Neuronal stem cell (in vitro differentiated cells): ENCODE measurements at regions not wholly inside any gene's neighbourhood (a gene's known extent, or its start where the extent isn't known, plus 50 kb on each side); places are given as distances from the start of the nearest gene placed in this dataset.
"Not testable (repeated sequence)": the region's sequence is repeated elsewhere in the genome, so short reads cannot be mapped to it uniquely, and the experiment has no call there.

Experiments used
- DNase-seq: peaks from one replicate; pipeline ENCODE4 v3.0.0-alpha.2; 2013; ENCODE audit warnings: low spot score
- H2AFZ ChIP-seq: one replicate; pipeline ENCODE4 v1.6.1; 2013; ENCODE audit warnings: mild to moderate bottlenecking, low read length, inconsistent platforms
- H2AK5ac ChIP-seq: 2 replicates; pipeline ENCODE4 v1.6.1; 2013; ENCODE audit warnings: low read depth, mild to moderate bottlenecking, inconsistent platforms, low read length, moderate library complexity, mixed read lengths
- H2BK120ac ChIP-seq: 2 replicates; pipeline ENCODE4 v1.6.1; 2013; ENCODE audit warnings: low read depth, mild to moderate bottlenecking, inconsistent platforms, low read length, moderate library complexity, mixed read lengths
- H2BK12ac ChIP-seq: one replicate; pipeline ENCODE4 v1.6.1; 2013; ENCODE audit warnings: low read length, inconsistent platforms
- H2BK15ac ChIP-seq: 2 replicates; pipeline ENCODE4 v1.6.1; 2013; ENCODE audit warnings: mild to moderate bottlenecking, low read length, inconsistent platforms, mixed read lengths
- H2BK5ac ChIP-seq: one replicate; pipeline ENCODE4 v1.6.1; 2013; ENCODE audit warnings: inconsistent platforms, mild to moderate bottlenecking, low read length, moderate library complexity
- H3K14ac ChIP-seq: one replicate; pipeline ENCODE4 v1.6.1; 2013; ENCODE audit warnings: low read length, inconsistent platforms
- H3K18ac ChIP-seq: 2 replicates; pipeline ENCODE4 v1.6.1; 2013; ENCODE audit warnings: low read length, inconsistent platforms
- H3K23ac ChIP-seq: 2 replicates; pipeline ENCODE4 v1.6.1; 2013; ENCODE audit warnings: low read depth, mild to moderate bottlenecking, mixed read lengths, low read length, inconsistent platforms; ENCODE audit not compliant: poor library complexity
- H3K27ac ChIP-seq: replicated peaks from 3 replicates; pipeline ENCODE4 v1.5.1; 2013; ENCODE audit warnings: low read length, inconsistent platforms
- H3K27me3 ChIP-seq, 3 experiments: 2 replicates each; pipeline ENCODE4 v1.6.1; 2013; ENCODE audit warnings: low read length in 3 of 3, mild to moderate bottlenecking in 2 of 3, inconsistent platforms in 1 of 3, low read depth in 1 of 3, mixed read lengths in 1 of 3, moderate library complexity in 1 of 3; ENCODE audit not compliant: control insufficient read depth in 3 of 3, insufficient read depth in 3 of 3
- H3K36me3 ChIP-seq, 2 donors: replicated peaks in 1 of 2; 2 replicates each; pipeline ENCODE4 v1.6.1; 2013; ENCODE audit warnings: low read length in 2 of 2; ENCODE audit not compliant: control insufficient read depth in 2 of 2, insufficient read depth in 2 of 2
- H3K4ac ChIP-seq: 2 replicates; pipeline ENCODE4 v1.6.1; 2013; ENCODE audit warnings: inconsistent platforms, mild to moderate bottlenecking, low read length, moderate library complexity
- H3K4me1 ChIP-seq, 2 donors: 1 replicate in 1 of 2; 2 replicates in 1 of 2; pipeline ENCODE4 v1.6.1; 2013; ENCODE audit warnings: low read length in 2 of 2, low read depth in 1 of 2; ENCODE audit not compliant: control insufficient read depth in 2 of 2, insufficient read depth in 1 of 2
- H3K4me2 ChIP-seq: one replicate; pipeline ENCODE4 v1.6.1; 2013; ENCODE audit warnings: mild to moderate bottlenecking, low read length, inconsistent platforms; ENCODE audit not compliant: insufficient read depth, poor library complexity, severe bottlenecking
- H3K4me3 ChIP-seq, 2 donors: 2 replicates each; pipeline ENCODE4 v1.5.1; 2013; ENCODE audit warnings: low read length in 2 of 2, mild to moderate bottlenecking in 2 of 2, inconsistent platforms in 1 of 2, moderate library complexity in 1 of 2
- H3K79me1 ChIP-seq: one replicate; pipeline ENCODE4 v1.6.1; 2013; ENCODE audit warnings: low read depth, mild to moderate bottlenecking, inconsistent platforms, low read length, moderate library complexity
- H3K9ac ChIP-seq: one replicate; pipeline ENCODE4 v1.6.1; 2013; ENCODE audit warnings: mild to moderate bottlenecking, low read depth, low read length, inconsistent platforms; ENCODE audit not compliant: poor library complexity
- H3K9me3 ChIP-seq, 2 donors: replicated peaks in 1 of 2; 2 replicates each; pipeline versions ENCODE3 to v1.6.1; 2013; ENCODE audit warnings: low read length in 2 of 2, mild to moderate bottlenecking in 2 of 2, inconsistent platforms in 1 of 2, low read depth in 1 of 2, mixed read lengths in 1 of 2, moderate library complexity in 1 of 2; ENCODE audit not compliant: control insufficient read depth in 2 of 2, insufficient read depth in 1 of 2
- H4K8ac ChIP-seq: one replicate; pipeline ENCODE4 v1.6.1; 2013; ENCODE audit warnings: low read depth, mild to moderate bottlenecking, inconsistent platforms, low read length, moderate library complexity
- H4K91ac ChIP-seq: one replicate; pipeline ENCODE4 v1.6.1; 2013; ENCODE audit warnings: low read length, low read depth, mild to moderate bottlenecking, inconsistent platforms; ENCODE audit not compliant: poor library complexity
- whole genome bisulfite sequencing, 2 donors: extraction: QIAGEN DNeasy Blood & Tissue Kit; methylation state at CpG; one replicate each; pipeline ENCODE4 v1.1.7; 2013; ENCODE audit warnings: missing lambda C conversion rate in 2 of 2, mixed read lengths in 1 of 2; ENCODE audit not compliant: insufficient read length in 2 of 2, insufficient replicate concordance in 1 of 2; ENCODE audit errors: extremely low coverage in 2 of 2; 5-methylcytosine and 5-hydroxymethylcytosine counted together

GRCh38 chr14:37784203-37784826, 188.9 kb downstream of the TTC6 start:
- H3K9me3 ChIP-seq, H2BK12ac ChIP-seq, H2AK5ac ChIP-seq, H3K23ac ChIP-seq, H3K4ac ChIP-seq, H2BK15ac ChIP-seq, H3K4me1 ChIP-seq, H3K79me1 ChIP-seq, H2AFZ ChIP-seq, H3K4me3 ChIP-seq, H3K27ac ChIP-seq, H3K27me3 ChIP-seq, H2BK5ac ChIP-seq, H3K4me2 ChIP-seq, H4K91ac ChIP-seq, H3K18ac ChIP-seq, H3K14ac ChIP-seq, DNase-seq, H3K9ac ChIP-seq, H3K36me3 ChIP-seq, H2BK120ac ChIP-seq, H4K8ac ChIP-seq: not testable (repeated sequence)
- WGBS, 2 donors: no CpG with 5 or more reads among the region's 3 CpGs

GRCh38 chr14:37784827-37785223, 189.4 kb downstream of the TTC6 start:
- not testable (repeated sequence) for H2BK120ac ChIP-seq, H3K9ac ChIP-seq, H3K4me2 ChIP-seq, H3K9me3 ChIP-seq, H3K23ac ChIP-seq, H2AK5ac ChIP-seq, H2BK5ac ChIP-seq, H3K36me3 ChIP-seq, H3K27ac ChIP-seq, H3K4me1 ChIP-seq, H4K8ac ChIP-seq, H4K91ac ChIP-seq, H3K4ac ChIP-seq, H3K18ac ChIP-seq, H2BK15ac ChIP-seq, H3K27me3 ChIP-seq, H3K4me3 ChIP-seq, H3K14ac ChIP-seq, DNase-seq, H2AFZ ChIP-seq, H3K79me1 ChIP-seq, H2BK12ac ChIP-seq

DNA sequence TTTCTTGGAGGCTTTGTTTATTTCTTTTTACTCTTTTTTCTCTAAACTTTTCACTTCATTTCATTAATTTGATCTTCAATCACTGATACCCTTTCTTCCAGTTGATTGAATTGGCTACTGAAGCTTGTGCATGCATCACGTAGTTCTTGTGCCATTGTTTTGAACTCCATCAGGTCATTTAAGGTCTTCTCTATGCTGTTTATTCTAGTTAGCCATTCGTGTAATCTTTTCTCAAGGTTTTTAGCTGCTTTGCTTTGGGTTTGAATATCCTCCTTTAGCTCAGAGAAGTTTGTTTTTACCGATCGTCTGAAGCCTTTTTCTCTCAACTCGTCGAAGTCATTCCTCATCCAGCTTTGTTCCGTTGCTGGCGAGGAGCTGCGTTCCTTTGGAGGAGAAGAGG, 189.9 kb downstream of the TTC6 start:
- not testable (repeated sequence) for DNase-seq, H3K9ac ChIP-seq, H3K27me3 ChIP-seq, H2BK5ac ChIP-seq, H3K23ac ChIP-seq, H3K36me3 ChIP-seq, H3K4ac ChIP-seq, H2BK12ac ChIP-seq, H4K8ac ChIP-seq, H2BK120ac ChIP-seq, H3K79me1 ChIP-seq, H3K14ac ChIP-seq, H3K4me1 ChIP-seq, H3K9me3 ChIP-seq, H2AFZ ChIP-seq, H2AK5ac ChIP-seq, H4K91ac ChIP-seq, H2BK15ac ChIP-seq, H3K27ac ChIP-seq, H3K18ac ChIP-seq, H3K4me2 ChIP-seq, H3K4me3 ChIP-seq
- WGBS, 2 donors: no CpG with 5 or more reads among the region's 9 CpGs

DNA sequence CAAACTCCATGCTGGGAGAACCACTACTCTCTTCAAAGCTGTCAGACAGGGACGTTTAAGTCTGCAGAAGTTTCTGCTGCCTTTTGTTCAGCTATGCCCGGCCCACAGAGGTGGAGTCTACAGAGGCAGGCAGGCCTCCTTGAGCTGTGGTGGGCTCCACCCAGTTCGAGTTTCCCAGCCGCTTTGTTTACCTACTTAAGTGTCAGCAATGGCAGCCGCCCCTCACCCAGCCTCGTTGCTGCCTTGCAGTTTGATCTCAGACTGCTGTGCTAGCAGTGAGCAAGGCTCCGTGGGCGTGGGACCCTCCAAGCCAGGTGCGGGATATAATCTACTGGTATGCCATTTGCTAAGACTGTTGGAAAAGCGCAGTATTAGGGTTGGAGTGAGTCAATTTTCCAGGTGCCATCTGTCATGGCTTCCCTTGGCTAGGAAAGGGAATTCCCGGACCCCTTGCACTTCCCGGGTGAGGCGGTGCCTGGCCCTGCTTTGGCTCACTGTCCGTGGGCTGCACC, 190.7 kb downstream of the TTC6 start:
- H3K4ac ChIP-seq, H3K27ac ChIP-seq, H3K9me3 ChIP-seq, H3K4me1 ChIP-seq, H2AK5ac ChIP-seq, H2AFZ ChIP-seq, H2BK15ac ChIP-seq, H3K4me3 ChIP-seq, H3K23ac ChIP-seq, H3K18ac ChIP-seq, H3K4me2 ChIP-seq, H3K27me3 ChIP-seq, H3K14ac ChIP-seq, H2BK5ac ChIP-seq, DNase-seq, H3K36me3 ChIP-seq, H2BK120ac ChIP-seq, H3K9ac ChIP-seq, H4K91ac ChIP-seq, H3K79me1 ChIP-seq, H2BK12ac ChIP-seq, H4K8ac ChIP-seq: not testable (repeated sequence)
- WGBS, 2 donors: no CpG with 5 or more reads among the region's 14 CpGs
